Heart left ventricle (tissue), 13 donors: ENCODE measurements at regions not wholly inside any gene's neighbourhood (a gene's known extent, or its start where the extent isn't known, plus 50 kb on each side); places are given as distances from the start of the nearest gene placed in this dataset.

ENCODE experiments used
- POLR2A ChIP-seq, 2 donors: fragments of 450-650 bp; IDR thresholded peaks; one replicate each; pipeline ENCODE4 v1.6.1; 2017; ENCODE audit warnings: antibody characterized with exemption in 2 of 2, mild to moderate bottlenecking in 2 of 2, moderate library complexity in 2 of 2
- TF ChIP-seq, protein P1 (sequence below), 12 donors: fragments of 200-600 bp; sonication (generic) in 4 of 12; IDR thresholded peaks; one replicate each; pipeline versions ENCODE4 v1.5.0 to v1.8.0; 2018 to 2022; ENCODE audit warnings: antibody characterized with exemption in 12 of 12, mild to moderate bottlenecking in 5 of 12
- donor health status: ischemic (EF 13 %, LVEDD 7.1; RV severe dilation, severe dysfunction).
- donor health status: DM: no; HTN: yes; CAD: no.
- donor health status: DM: no; HTN: no; CAD: no.
- donor health status: ischemic (EF 25% LVEDD 6.9; RV normal size, moderate dysfunction).
- donor health status: ischemic (EF 25% LVEDD 5.7; RV mildly dilated, moderate dysfunction).
- donor health status: ischemic (EF 35%, LVEDD 5.7; RV mildly dilated, moderate dysfunction).
- donor health status: nonischemic (EF 11% LVEDD 7.7; RV severe dilation, severe dysfunction).
- donor health status: DM: yes; HTN: yes; CAD: no.
- donor health status: PGD.
- donor health status: ischemic (EF 29% LVEDD 5.4; RV normal size, mild dysfunction).
- donor health status: nonischemic (EF 23%, LVEDD 6.1; RV moderate dilation, normal function).

DNA sequence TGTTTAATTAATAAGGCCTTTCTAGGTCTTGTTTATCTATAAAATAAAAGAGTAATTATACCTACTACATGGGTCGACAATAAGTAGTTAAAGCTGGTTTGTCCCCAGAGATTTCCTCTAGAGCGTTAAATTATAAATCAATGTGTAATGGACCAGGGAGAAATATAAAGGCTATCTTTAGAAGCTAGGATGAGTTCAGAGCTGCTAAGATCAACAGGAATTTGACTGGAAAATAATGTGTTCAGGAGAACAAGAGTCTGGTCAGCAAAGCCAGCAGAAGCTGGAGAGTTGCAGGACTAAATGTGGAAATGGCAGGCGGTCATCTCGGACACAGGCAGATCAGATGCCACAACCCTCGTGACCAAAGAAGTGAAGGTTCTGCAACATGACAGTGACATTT is 428.8 kb downstream of the EPM2A start:
- TF ChIP-seq, protein P1, sequence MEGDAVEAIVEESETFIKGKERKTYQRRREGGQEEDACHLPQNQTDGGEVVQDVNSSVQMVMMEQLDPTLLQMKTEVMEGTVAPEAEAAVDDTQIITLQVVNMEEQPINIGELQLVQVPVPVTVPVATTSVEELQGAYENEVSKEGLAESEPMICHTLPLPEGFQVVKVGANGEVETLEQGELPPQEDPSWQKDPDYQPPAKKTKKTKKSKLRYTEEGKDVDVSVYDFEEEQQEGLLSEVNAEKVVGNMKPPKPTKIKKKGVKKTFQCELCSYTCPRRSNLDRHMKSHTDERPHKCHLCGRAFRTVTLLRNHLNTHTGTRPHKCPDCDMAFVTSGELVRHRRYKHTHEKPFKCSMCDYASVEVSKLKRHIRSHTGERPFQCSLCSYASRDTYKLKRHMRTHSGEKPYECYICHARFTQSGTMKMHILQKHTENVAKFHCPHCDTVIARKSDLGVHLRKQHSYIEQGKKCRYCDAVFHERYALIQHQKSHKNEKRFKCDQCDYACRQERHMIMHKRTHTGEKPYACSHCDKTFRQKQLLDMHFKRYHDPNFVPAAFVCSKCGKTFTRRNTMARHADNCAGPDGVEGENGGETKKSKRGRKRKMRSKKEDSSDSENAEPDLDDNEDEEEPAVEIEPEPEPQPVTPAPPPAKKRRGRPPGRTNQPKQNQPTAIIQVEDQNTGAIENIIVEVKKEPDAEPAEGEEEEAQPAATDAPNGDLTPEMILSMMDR (IDR thresholded peaks at IDR 0.05) = no peak
- no peak for TF ChIP-seq POLR2A (IDR thresholded peaks at IDR 0.05)
